Spinal cord (tissue), 9 donors: ENCODE measurements at regions not wholly inside any gene's neighbourhood (a gene's known extent, or its start where the extent isn't known, plus 50 kb on each side); places are given as distances from the start of the nearest gene placed in this dataset.
A peak's percentile ranks its signal among the peaks of the same experiment; 100 is the strongest.

Experiments
- DNase-seq, 6 donors: peaks; one replicate each; pipeline versions ENCODE4 v3.0.0 to v3.0.0-alpha.2; 2013 to 2015; ENCODE audit warnings: low spot score in 6 of 6, low read depth in 4 of 6
- H3K27ac ChIP-seq: one replicate; pipeline ENCODE4 v1.5.1; 2013; ENCODE audit warnings: low read depth, low read length, control low read depth
- H3K27me3 ChIP-seq: one replicate; pipeline ENCODE4 v1.6.1; 2013; ENCODE audit warnings: low read length; ENCODE audit not compliant: control insufficient read depth, insufficient read depth
- H3K36me3 ChIP-seq: one replicate; pipeline ENCODE4 v1.6.1; 2013; ENCODE audit warnings: low read length; ENCODE audit not compliant: control insufficient read depth, insufficient read depth
- H3K4me1 ChIP-seq: one replicate; pipeline ENCODE4 v1.6.1; 2013; ENCODE audit warnings: low read length; ENCODE audit not compliant: control insufficient read depth, insufficient read depth
- H3K4me3 ChIP-seq: one replicate; pipeline ENCODE4 v1.5.1; 2013; ENCODE audit warnings: low read depth, low read length, control low read depth
- H3K9me3 ChIP-seq: one replicate; pipeline ENCODE4 v1.6.1; 2013; ENCODE audit warnings: low read length; ENCODE audit not compliant: control insufficient read depth, insufficient read depth
- WGBS: methylation state at CpG from one replicate; pipeline ENCODE4 v1.1.5; 2013; ENCODE audit warnings: missing lambda C conversion rate; ENCODE audit not compliant: insufficient coverage; 5-methylcytosine and 5-hydroxymethylcytosine counted together
- donor health status: healthy.

DNA sequence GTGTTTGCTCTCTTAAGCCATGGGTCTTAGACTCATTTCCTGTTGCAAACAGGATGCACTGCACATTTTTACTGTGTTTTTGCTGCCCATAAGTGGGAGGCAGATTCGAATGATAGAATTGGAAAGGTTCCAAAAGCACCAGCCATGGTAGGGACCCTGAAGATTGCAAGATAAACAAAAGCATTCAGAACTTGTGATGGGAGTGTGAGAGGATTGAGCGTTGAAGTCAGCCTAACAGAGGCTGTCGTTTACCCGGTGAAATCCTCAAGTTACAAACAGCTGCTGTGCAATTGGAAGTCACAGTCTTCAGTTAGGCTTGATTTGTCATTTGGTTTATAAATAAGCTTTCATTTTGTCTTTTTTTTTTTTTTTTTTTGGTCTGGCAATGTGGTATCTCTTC, 192.7 kb upstream of the MKI67 start:
- DNase-seq: no peak
- Histone ChIP-seq H3K27me3 (no peaks in the 10 kb centered on the region), H3K4me3 (no peak overlapping the region), H3K27ac (no peak overlapping the region), H3K9me3 (no peaks in the 10 kb centered on the region), H3K4me1 (peaks cover 9% of the 10 kb centered on the region), H3K36me3 (no peaks in the 10 kb centered on the region)
- WGBS: 64% methylated on average over 4 of the region's 4 CpGs

DNA sequence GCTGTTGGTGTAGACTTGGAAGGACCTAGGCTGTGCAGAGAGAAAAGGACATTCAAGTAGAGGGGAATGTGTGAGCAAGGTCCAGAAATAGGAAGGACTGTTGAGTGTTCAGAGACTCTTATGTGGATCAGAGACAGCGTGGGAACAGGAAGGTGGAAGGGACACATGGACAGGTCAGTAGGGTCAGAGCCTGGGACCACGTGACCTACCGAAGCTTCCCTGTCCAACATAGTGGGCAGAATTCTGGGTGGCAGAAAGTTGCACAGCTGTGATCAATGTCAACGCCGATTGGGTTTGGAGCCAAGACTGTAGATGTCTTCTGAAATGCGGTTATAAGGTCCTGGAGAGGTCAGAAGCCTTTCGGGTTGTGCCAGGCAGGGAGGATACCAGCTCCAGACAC, 195.9 kb upstream of the MKI67 start:
- no peak overlapping the region for H3K27ac ChIP-seq
- 99% methylated on average over 5 of the region's 7 CpGs for WGBS
- no peak overlapping the region for H3K4me3 ChIP-seq
- H3K36me3 ChIP-seq: no peaks in the 10 kb centered on the region
- no peaks in the 10 kb centered on the region for H3K9me3 ChIP-seq
- no peak for DNase-seq
- H3K4me1 ChIP-seq: peaks cover 6% of the 10 kb centered on the region
- no peaks in the 10 kb centered on the region for H3K27me3 ChIP-seq

DNA sequence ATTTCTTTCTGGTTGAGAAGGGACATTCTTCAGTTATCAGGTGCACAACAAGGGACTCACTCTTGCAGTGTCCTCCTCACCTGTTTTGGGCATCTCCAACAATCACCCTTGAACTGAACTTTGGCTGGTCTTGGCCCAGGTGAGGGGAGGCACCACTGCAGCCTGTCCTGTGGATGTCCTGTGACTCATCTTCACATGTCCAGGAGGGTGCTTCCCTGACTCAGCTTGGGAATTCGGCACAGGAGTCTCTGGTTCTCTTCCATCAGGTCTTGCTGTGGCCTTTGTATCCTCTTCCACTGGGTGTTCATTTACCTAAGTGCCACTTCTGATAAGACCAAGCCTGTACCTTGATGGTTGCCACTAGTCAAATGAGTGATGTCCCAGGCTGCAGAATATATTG, 196.7 kb upstream of the MKI67 start:
- Histone ChIP-seq H3K27me3 (no peaks in the 10 kb centered on the region), H3K36me3 (no peaks in the 10 kb centered on the region), H3K4me1 (peaks cover 6% of the 10 kb centered on the region), H3K27ac (no peak overlapping the region), H3K4me3 (no peak overlapping the region), H3K9me3 (no peaks in the 10 kb centered on the region)
- WGBS: 78% methylated on average over 1 of the region's 1 CpG
- DNase-seq: no peak

DNA sequence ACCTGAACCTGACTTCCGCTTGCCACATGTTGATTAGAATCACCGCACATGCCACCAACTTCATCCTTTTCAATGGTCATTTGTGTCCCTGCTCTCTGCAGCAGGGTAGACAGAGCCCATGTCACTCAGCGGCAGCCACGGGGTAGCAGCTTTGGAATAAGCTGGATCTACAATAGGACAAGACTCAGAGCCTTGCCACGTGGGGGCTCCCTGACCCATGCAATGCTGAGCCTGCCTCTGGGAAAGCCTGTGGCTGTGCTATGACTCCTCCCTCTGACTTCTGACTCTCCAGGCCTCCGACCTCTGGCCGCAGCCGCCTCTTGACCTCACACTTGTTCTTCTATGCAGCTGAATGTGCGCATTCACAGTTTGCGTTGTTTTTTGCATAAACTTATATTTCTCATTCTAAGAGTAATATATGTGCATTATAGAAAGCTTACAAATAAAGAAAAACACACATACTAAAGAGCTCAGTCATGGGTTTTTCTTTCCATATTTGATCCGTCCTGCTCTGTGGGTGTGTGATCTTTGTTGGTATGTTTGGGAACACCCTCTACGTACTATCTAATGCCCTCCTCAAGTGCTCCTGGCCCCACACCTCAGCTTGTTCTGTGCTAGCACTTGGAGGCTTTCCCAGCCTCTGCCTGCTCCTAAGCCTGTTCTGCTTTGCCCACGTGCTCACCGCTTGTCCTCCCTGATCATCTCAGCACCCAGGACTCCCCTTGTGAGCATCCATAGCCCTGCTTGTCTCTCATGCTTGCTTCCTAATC, 198.0 kb upstream of the MKI67 start:
- no peaks in the 10 kb centered on the region for H3K9me3 ChIP-seq
- no peaks in the 10 kb centered on the region for H3K27me3 ChIP-seq
- 45% methylated on average over 9 of the region's 14 CpGs for WGBS
- H3K36me3 ChIP-seq: no peaks in the 10 kb centered on the region
- DNase-seq: peak in 2 of 6 donors; percentile 52 to 75
- H3K4me1 ChIP-seq: peaks cover 6% of the 10 kb centered on the region
- H3K4me3 ChIP-seq: no peak overlapping the region
- no peak overlapping the region for H3K27ac ChIP-seq

DNA sequence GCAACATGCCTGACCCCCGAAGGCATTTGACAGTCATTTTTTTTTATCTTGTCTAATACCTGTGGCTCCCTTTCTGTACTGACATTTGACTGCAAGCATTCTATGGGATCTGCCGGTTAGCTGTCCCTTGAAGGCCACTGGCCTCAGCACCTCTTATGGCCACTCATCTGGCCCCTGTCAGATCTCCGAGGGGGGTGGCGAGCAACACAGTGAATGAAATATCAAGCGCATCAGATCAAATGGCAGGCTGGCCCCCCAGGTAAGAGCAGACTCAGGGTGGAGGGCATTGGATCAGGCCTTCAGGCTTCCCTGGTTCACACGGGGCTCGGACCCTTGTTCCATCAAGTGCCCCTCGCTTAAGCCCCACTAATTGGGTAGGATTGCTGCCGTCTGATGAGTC, 199.6 kb upstream of the MKI67 start:
- WGBS: 85% methylated on average over 9 of the region's 9 CpGs
- no peaks in the 10 kb centered on the region for H3K36me3 ChIP-seq
- no peaks in the 10 kb centered on the region for H3K9me3 ChIP-seq
- no peak for DNase-seq
- H3K4me1 ChIP-seq: peaks cover 6% of the 10 kb centered on the region
- H3K27ac ChIP-seq: no peak overlapping the region
- no peaks in the 10 kb centered on the region for H3K27me3 ChIP-seq
- no peak overlapping the region for H3K4me3 ChIP-seq

DNA sequence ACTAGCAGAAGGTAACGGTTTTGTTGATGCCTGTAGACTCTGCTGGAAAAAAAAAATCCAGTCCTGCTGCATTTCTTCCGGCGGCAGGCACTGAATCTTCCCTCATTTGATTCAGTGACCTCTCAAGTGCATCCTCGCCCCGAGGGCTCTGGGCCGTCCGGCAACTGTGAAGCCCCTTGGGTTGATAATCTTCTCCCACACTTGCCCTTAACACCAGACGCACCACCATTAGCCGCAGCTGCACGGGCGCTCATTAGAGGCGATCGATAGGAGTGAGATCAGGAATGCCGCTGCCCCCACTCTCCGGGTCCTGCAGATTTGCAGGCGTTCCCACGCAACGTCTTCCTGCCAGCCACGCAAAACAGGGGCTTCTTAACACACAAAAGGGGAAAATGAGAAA, 200.0 kb upstream of the MKI67 start:
- no peak overlapping the region for H3K27ac ChIP-seq
- no peaks in the 10 kb centered on the region for H3K27me3 ChIP-seq
- no peak overlapping the region for H3K4me3 ChIP-seq
- DNase-seq: peak in 1 of 6 donors; percentile 11
- no peaks in the 10 kb centered on the region for H3K9me3 ChIP-seq
- H3K36me3 ChIP-seq: no peaks in the 10 kb centered on the region
- WGBS: 89% methylated on average over 17 of the region's 19 CpGs
- peaks cover 6% of the 10 kb centered on the region for H3K4me1 ChIP-seq

DNA sequence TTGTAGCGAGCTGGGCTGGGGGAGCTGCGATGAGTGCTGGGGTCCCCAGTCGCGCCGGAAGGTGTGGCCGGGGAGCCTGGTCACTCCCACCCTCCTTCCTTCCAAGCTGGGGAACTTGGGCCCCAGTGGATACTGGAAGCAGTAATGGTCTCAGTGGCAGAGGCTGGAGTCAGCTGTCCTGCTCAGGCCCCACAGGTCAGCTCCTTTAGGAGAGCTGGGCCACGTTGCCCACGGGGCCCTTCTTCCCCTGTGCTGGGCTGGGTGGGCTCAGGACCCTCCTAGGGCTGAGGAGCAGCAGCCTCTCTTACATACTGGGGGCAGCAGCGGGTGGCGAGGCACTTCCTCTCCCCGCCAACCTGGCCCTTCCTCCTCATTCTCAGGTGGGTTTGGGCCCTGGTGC, 200.6 kb upstream of the MKI67 start:
- Histone ChIP-seq H3K4me1 (peaks cover 6% of the 10 kb centered on the region), H3K4me3 (no peak overlapping the region), H3K9me3 (no peaks in the 10 kb centered on the region), H3K36me3 (no peaks in the 10 kb centered on the region), H3K27me3 (no peaks in the 10 kb centered on the region), H3K27ac (no peak overlapping the region)
- no peak for DNase-seq
- WGBS: 76% methylated on average over 2 of the region's 11 CpGs

DNA sequence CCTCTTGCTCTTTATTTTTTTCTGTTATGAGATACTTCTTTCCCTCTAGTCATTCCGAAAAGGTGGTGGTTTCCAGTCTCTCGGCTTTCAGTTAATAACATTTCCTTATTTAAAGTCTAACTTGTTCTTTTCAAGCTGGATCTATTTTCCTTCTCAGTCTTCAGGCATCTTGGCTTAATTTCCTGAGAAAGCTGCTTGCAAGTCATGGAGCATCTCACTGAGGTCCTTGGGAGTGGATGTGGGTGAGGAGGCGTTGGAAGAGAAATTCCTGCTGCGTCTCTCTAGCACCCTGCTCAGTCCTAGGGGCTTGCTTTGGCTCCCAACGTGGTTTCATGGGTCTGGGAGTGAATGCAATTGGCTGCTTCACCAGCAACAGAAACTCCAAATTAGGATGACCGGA, 210.2 kb upstream of the MKI67 start:
- no peak for DNase-seq
- Histone ChIP-seq H3K4me3 (no peak overlapping the region), H3K9me3 (no peaks in the 10 kb centered on the region), H3K4me1 (peaks cover 4% of the 10 kb centered on the region), H3K36me3 (no peaks in the 10 kb centered on the region), H3K27ac (no peak overlapping the region), H3K27me3 (no peaks in the 10 kb centered on the region)
- WGBS: 90% methylated on average over 2 of the region's 6 CpGs

DNA sequence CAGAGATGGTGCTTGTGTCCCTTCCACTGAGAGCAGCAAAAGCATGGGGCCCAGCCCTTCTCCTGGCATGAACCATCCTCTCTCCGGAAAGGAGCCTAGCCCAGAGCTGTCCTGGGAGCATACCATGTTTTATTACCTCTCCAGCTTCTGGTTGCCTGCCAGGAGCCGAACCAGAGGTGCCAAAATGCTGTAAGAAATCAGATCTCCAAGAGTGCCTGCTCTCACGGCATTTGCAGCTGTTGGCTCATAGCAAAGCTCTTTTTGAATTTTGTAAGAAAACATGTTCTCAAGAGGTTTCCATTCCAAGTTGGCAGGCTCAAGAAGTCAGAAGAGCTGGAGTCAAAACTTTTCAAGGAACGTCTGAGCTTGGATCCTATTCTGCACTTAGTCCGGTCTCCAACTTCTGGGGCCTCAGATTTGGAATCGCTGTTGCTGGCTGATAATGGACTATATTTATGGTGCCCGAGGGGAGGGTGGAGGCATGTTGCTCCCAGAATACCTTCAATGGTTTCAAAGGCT, 211.7 kb upstream of the MKI67 start:
- Histone ChIP-seq H3K27ac (no peak overlapping the region), H3K27me3 (no peaks in the 10 kb centered on the region), H3K9me3 (no peaks in the 10 kb centered on the region), H3K4me3 (no peak overlapping the region), H3K36me3 (no peaks in the 10 kb centered on the region), H3K4me1 (peaks cover 4% of the 10 kb centered on the region)
- peak in 3 of 6 donors; percentile 29 to 72 (median 45) for DNase-seq
- WGBS: 35% methylated on average over 6 of the region's 7 CpGs

DNA sequence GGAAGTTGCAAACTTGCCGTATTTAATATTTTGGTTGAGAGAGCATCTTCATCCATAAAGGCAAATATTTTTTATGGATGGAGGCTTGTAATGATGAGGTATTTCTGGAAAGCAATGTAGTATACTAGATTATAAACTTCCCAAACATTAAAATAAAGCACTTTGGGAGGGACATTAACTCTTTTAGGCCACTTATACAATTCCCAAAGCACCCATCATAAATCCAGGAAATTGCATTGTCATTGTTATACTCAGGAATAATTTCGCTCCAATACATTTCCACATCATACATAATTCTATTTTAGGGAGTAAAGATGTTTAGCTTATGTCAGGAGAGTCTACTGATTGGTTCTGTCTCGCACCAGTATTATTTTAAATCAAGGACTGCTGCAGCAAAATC, 212.7 kb upstream of the MKI67 start:
- peak in 1 of 6 donors; percentile 23 for DNase-seq
- no CpG with 5 or more reads among the region's 3 CpGs for WGBS
- peaks cover 4% of the 10 kb centered on the region for H3K4me1 ChIP-seq
- H3K4me3 ChIP-seq: no peak overlapping the region
- no peaks in the 10 kb centered on the region for H3K36me3 ChIP-seq
- no peaks in the 10 kb centered on the region for H3K9me3 ChIP-seq
- no peaks in the 10 kb centered on the region for H3K27me3 ChIP-seq
- no peak overlapping the region for H3K27ac ChIP-seq
